ENCODE measurements at regions not wholly inside any gene's neighbourhood (a gene's known extent, or its start where the extent isn't known, plus 50 kb on each side); places are given as distances from the start of the nearest gene placed in this dataset.

GRCh38 chr6:63487103-63487813 is 85.0 kb upstream of the LOC128125822 start:
- DNase-seq (ENCODE audit: low read depth) = no peak
- Histone ChIP-seq H3K36me3 (ENCODE audit: control insufficient read depth, insufficient read depth, low read length) (no peaks in the 10 kb centered on the region), H3K27me3 (ENCODE audit: control insufficient read depth, insufficient read depth, low read length) (no peaks in the 10 kb centered on the region), H3K4me3 (ENCODE audit: low read depth, low read length) (no peak overlapping the region)
- no peak for TF ChIP-seq CTCF (IDR thresholded peaks at IDR 0.05; ENCODE audit: insufficient read depth, low read length, poor library complexity, severe bottlenecking)

- Histone ChIP-seq H3K4me3 (ENCODE audit: low read depth, low read length) (no peak overlapping the region), H3K36me3 (ENCODE audit: control insufficient read depth, insufficient read depth, low read length) (no peaks in the 10 kb centered on the region), H3K27me3 (ENCODE audit: control insufficient read depth, insufficient read depth, low read length) (no peaks in the 10 kb centered on the region)
- no peak for DNase-seq (ENCODE audit: low read depth)
- TF ChIP-seq CTCF (IDR thresholded peaks at IDR 0.05; ENCODE audit: insufficient read depth, low read length, poor library complexity, severe bottlenecking) = no peak
Measured at GRCh38 chr6:63491119-63491518, 81.2 kb upstream of the LOC128125822 start.

GRCh38 chr6:63492476-63492875 is 79.8 kb upstream of the LOC128125822 start:
- DNase-seq (ENCODE audit: low read depth) = no peak
- Histone ChIP-seq H3K27me3 (ENCODE audit: control insufficient read depth, insufficient read depth, low read length) (no peaks in the 10 kb centered on the region), H3K4me3 (ENCODE audit: low read depth, low read length) (no peak overlapping the region), H3K36me3 (ENCODE audit: control insufficient read depth, insufficient read depth, low read length) (no peaks in the 10 kb centered on the region)
- TF ChIP-seq CTCF (IDR thresholded peaks at IDR 0.05; ENCODE audit: insufficient read depth, low read length, poor library complexity, severe bottlenecking) = no peak

GRCh38 chr6:63493557-63493956 is 78.7 kb upstream of the LOC128125822 start:
- H3K27me3 ChIP-seq (ENCODE audit: control insufficient read depth, insufficient read depth, low read length) = no peaks in the 10 kb centered on the region
- DNase-seq (ENCODE audit: low read depth) = no peak
- no peak overlapping the region for H3K4me3 ChIP-seq (ENCODE audit: low read depth, low read length)
- no peaks in the 10 kb centered on the region for H3K36me3 ChIP-seq (ENCODE audit: control insufficient read depth, insufficient read depth, low read length)
- TF ChIP-seq CTCF (IDR thresholded peaks at IDR 0.05; ENCODE audit: insufficient read depth, low read length, poor library complexity, severe bottlenecking) = no peak

GRCh38 chr6:63496361-63496804 is 75.9 kb upstream of the LOC128125822 start:
- Histone ChIP-seq H3K27me3 (ENCODE audit: control insufficient read depth, insufficient read depth, low read length) (no peaks in the 10 kb centered on the region), H3K4me3 (ENCODE audit: low read depth, low read length) (no peak overlapping the region), H3K36me3 (ENCODE audit: control insufficient read depth, insufficient read depth, low read length) (no peaks in the 10 kb centered on the region)
- DNase-seq (ENCODE audit: low read depth) = no peak
- TF ChIP-seq CTCF (IDR thresholded peaks at IDR 0.05; ENCODE audit: insufficient read depth, low read length, poor library complexity, severe bottlenecking) = no peak

- H3K36me3 ChIP-seq (ENCODE audit: control insufficient read depth, insufficient read depth, low read length) = no peaks in the 10 kb centered on the region
- DNase-seq (ENCODE audit: low read depth) = no peak
- no peak overlapping the region for H3K4me3 ChIP-seq (ENCODE audit: low read depth, low read length)
- no peak for TF ChIP-seq CTCF (IDR thresholded peaks at IDR 0.05; ENCODE audit: insufficient read depth, low read length, poor library complexity, severe bottlenecking)
- H3K27me3 ChIP-seq (ENCODE audit: control insufficient read depth, insufficient read depth, low read length) = no peaks in the 10 kb centered on the region
Measured at GRCh38 chr6:63502156-63502555, 70.1 kb upstream of the LOC128125822 start.
